Body of pancreas (tissue), 4 donors: ENCODE measurements at regions not wholly inside any gene's neighbourhood (a gene's known extent, or its start where the extent isn't known, plus 50 kb on each side); places are given as distances from the start of the nearest gene placed in this dataset.

ENCODE experiments used
- CTCF ChIP-seq, 7 experiments: fragments of 450-650 bp in 4 of 7; fragments of 200-600 bp in 3 of 7; sonication (generic) in 3 of 7; IDR thresholded peaks; one replicate each; pipeline ENCODE4 v1.5.1; 2016 to 2019; ENCODE audit warnings: antibody characterized with exemption in 7 of 7
- POLR2A ChIP-seq, 3 donors: fragments of 450-650 bp; IDR thresholded peaks; one replicate each; pipeline ENCODE4 v1.6.1; 2016; ENCODE audit warnings: antibody characterized with exemption in 3 of 3, mild to moderate bottlenecking in 2 of 3

GRCh38 chr1:157272264-157272663 lies 134.1 kb upstream of the ETV3 start:
- TF ChIP-seq CTCF (IDR thresholded peaks at IDR 0.05) (no peak), POLR2A (IDR thresholded peaks at IDR 0.05) (no peak)
